Gastrocnemius medialis (tissue), 4 donors: ENCODE measurements at regions not wholly inside any gene's neighbourhood (a gene's known extent, or its start where the extent isn't known, plus 50 kb on each side); places are given as distances from the start of the nearest gene placed in this dataset.

ENCODE experiments used
- ATAC-seq, 2 donors: fragments of 150-250 bp; one replicate each; pipeline ENCODE4 v1.9.1; 2016
- DNase-seq, 2 donors: peaks; one replicate each; pipeline ENCODE4 v3.0.0-alpha.2; 2019
- H3K27ac ChIP-seq, 4 donors: fragments of 200-600 bp; sonication (generic); 1 replicate in 1 of 4; 2 replicates in 3 of 4; pipeline ENCODE4 v1.5.1; 2016 to 2018; ENCODE audit warnings: mild to moderate bottlenecking in 2 of 4, moderate library complexity in 1 of 4
- H3K27me3 ChIP-seq, 3 donors: fragments of 200-600 bp; sonication (generic) in 2 of 3; 1 replicate in 1 of 3; 2 replicates in 2 of 3; pipeline versions ENCODE4 v1.5.1 to v1.6.0; 2016 to 2019; ENCODE audit warnings: mild to moderate bottlenecking in 1 of 3, moderate library complexity in 1 of 3
- H3K36me3 ChIP-seq, 2 donors: fragments of 200-600 bp; sonication (generic) in 1 of 2; one replicate each; pipeline ENCODE4 v1.5.1; 2017 to 2018
- H3K4me1 ChIP-seq, 2 donors: fragments of 200-600 bp; sonication (generic) in 1 of 2; one replicate each; pipeline ENCODE4 v1.5.1; 2016 to 2017; ENCODE audit warnings: mild to moderate bottlenecking in 2 of 2
- H3K4me3 ChIP-seq, 4 donors: fragments of 200-600 bp; sonication (generic) in 3 of 4; 1 replicate in 1 of 4; 2 replicates in 3 of 4; pipeline ENCODE4 v1.5.1; 2016 to 2019; ENCODE audit warnings: mild to moderate bottlenecking in 2 of 4
- H3K9me3 ChIP-seq, 3 donors: fragments of 200-600 bp; sonication (generic) in 2 of 3; 1 replicate in 1 of 3; 2 replicates in 2 of 3; pipeline ENCODE4 v1.5.1; 2016 to 2019
- POLR2A ChIP-seq, 2 donors: fragments of 450-650 bp; IDR thresholded peaks; one replicate each; pipeline ENCODE4 v1.6.1; 2017; ENCODE audit warnings: antibody characterized with exemption in 2 of 2, mild to moderate bottlenecking in 2 of 2, moderate library complexity in 2 of 2
- in situ Hi-C, 4 donors: fragments of 200-750 bp; cut with MboI; loops; one replicate each; pipeline versions ENCODE4 v1.15.0 to v1.8.0; 2017; ENCODE audit warnings: low sequenced_read_pairs in 4 of 4
- intact Hi-C: fragments of 100-400 bp; cut with DNase I; formaldehyde crosslinking; loops from one replicate; pipeline ENCODE4 v1.15.1; 2023; ENCODE audit warnings: low total_unique reads
- TF ChIP-seq, protein P1 (sequence below), 5 experiments: fragments of 450-650 bp in 3 of 5; fragments of 200-600 bp in 2 of 5; sonication (generic) in 2 of 5; IDR thresholded peaks in 4 of 5; conservative IDR thresholded peaks in 1 of 5; 1 replicate in 4 of 5; 2 replicates in 1 of 5; pipeline ENCODE4 v1.5.1; 2016 to 2019; ENCODE audit warnings: antibody characterized with exemption in 5 of 5, mild to moderate bottlenecking in 3 of 5, moderate library complexity in 3 of 5

DNA sequence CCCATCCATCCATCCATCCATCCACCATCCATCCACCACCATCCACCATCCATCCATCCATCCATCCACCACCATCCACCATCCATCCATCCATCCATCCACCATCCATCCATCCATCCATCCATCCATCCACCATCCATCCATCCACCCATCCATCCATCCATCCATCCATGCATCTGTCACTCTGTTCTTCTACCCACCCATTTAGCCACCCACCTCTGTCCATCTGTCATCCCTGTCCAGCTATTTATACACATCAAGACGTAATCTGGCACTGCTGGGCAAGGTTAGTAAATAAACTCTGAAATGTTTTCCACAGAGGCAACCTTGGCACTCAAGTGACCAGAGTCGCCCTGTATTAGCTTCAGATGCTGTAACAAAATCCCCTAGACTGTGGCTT lies 120.9 kb downstream of the RTP5 start:
- H3K36me3 ChIP-seq, result no peaks in the 10 kb centered on the region
- intact Hi-C loops, result no loop called here
- ATAC-seq (no peak), DNase-seq (no peak)
- H3K4me1 ChIP-seq, result no peaks in the 10 kb centered on the region
- no peaks in the 10 kb centered on the region for H3K27me3 ChIP-seq
- H3K9me3 ChIP-seq, result no peaks in the 10 kb centered on the region
- no peak overlapping the region for H3K27ac ChIP-seq
- TF ChIP-seq POLR2A (IDR thresholded peaks at IDR 0.05), result no peak
- TF ChIP-seq, protein P1, sequence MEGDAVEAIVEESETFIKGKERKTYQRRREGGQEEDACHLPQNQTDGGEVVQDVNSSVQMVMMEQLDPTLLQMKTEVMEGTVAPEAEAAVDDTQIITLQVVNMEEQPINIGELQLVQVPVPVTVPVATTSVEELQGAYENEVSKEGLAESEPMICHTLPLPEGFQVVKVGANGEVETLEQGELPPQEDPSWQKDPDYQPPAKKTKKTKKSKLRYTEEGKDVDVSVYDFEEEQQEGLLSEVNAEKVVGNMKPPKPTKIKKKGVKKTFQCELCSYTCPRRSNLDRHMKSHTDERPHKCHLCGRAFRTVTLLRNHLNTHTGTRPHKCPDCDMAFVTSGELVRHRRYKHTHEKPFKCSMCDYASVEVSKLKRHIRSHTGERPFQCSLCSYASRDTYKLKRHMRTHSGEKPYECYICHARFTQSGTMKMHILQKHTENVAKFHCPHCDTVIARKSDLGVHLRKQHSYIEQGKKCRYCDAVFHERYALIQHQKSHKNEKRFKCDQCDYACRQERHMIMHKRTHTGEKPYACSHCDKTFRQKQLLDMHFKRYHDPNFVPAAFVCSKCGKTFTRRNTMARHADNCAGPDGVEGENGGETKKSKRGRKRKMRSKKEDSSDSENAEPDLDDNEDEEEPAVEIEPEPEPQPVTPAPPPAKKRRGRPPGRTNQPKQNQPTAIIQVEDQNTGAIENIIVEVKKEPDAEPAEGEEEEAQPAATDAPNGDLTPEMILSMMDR (IDR thresholded peaks at IDR 0.05 in 4 of 5, conservative IDR thresholded peaks at IDR 0.05 in 1 of 5), result no peak
- in situ Hi-C loops, result no loop called here
- no peak overlapping the region for H3K4me3 ChIP-seq

DNA sequence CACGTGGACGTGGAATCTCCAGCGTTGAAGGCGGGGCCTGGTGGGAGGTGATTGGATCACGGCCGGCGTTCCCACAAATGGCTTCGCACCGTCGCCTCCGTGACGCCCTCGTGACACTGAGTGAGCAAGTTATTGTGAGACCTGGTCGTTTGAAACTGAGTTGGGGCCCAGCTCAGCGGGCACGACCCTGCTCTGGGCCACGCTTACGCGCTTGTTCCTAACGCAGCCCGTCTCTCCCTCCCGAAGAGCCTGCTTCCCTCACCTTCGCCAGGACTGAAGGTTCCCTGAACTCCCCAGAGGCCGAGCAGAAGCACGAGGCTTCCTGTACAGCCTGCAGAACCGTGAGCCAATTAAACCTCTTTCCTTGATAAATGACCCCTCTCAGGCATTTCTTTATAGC lies 121.8 kb downstream of the RTP5 start:
- H3K4me1 ChIP-seq, result no peaks in the 10 kb centered on the region
- no peak for ATAC-seq
- no peak overlapping the region for H3K27ac ChIP-seq
- intact Hi-C loops (no loop called here), in situ Hi-C loops (no loop called here)
- H3K36me3 ChIP-seq, result no peaks in the 10 kb centered on the region
- H3K4me3 ChIP-seq, result no peak overlapping the region
- no peaks in the 10 kb centered on the region for H3K9me3 ChIP-seq
- no peak for DNase-seq
- TF ChIP-seq, protein P1 (IDR thresholded peaks at IDR 0.05 in 4 of 5, conservative IDR thresholded peaks at IDR 0.05 in 1 of 5), result no peak
- no peak for TF ChIP-seq POLR2A (IDR thresholded peaks at IDR 0.05)
- no peaks in the 10 kb centered on the region for H3K27me3 ChIP-seq

DNA sequence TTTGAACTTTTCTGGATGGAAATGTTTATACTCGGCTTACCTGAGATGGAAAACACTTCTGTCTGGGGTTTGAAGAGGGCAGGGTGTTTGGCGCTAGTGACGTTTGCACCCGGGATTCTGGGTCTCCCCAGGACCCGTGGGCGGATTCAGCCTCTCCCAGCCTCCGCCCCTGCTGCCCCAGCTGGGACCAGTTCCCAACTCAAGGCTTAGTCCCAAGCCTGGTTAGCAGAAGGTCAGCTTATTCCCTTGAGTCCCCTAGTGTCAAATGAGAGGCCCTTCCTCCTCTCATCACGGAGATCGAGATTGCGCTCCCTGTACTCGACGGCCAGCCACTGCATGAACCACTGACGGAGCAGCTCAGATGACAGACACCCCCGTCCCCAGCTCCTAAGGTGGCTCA lies 123.2 kb downstream of the RTP5 start:
- no peak for ATAC-seq
- H3K9me3 ChIP-seq, result no peaks in the 10 kb centered on the region
- H3K4me3 ChIP-seq, result no peak overlapping the region
- intact Hi-C loops (no loop called here), in situ Hi-C loops (no loop called here)
- no peak for DNase-seq
- H3K27ac ChIP-seq, result no peak overlapping the region
- TF ChIP-seq, protein P1 (IDR thresholded peaks at IDR 0.05 in 4 of 5, conservative IDR thresholded peaks at IDR 0.05 in 1 of 5), result no peak
- no peak for TF ChIP-seq POLR2A (IDR thresholded peaks at IDR 0.05)
- no peaks in the 10 kb centered on the region for H3K27me3 ChIP-seq
- H3K36me3 ChIP-seq, result no peaks in the 10 kb centered on the region
- H3K4me1 ChIP-seq, result no peaks in the 10 kb centered on the region

DNA sequence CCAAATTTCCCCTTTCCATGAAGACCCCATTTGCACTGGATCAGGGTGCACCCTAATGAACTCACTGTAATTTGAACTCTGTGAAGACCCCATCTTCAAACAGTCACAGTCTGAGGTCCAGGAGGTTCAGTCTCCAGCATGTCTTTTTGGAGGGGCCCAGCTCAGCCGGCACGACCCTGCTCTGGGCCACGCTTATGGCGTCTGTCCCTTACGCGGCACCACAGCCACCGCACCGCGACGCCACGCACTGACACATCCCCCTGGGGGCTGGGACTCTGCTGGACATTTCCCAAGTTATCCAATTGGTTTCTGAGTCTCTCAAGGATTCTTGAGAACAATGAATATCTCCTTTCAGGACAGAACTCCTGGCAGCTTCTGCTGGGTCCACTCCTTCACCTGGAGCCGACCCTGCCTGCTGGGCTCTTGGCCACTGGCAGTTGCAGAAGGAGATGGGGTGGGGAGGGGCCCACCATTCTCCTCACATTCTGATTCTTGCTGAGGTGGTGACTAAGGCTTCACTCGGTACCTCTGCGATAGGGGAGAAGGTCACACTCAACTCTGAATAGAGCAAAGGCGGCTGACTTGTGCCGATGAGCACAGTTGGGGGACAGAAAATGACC lies 124.0 kb downstream of the RTP5 start:
- intact Hi-C loops, result no loop called here
- no peak for ATAC-seq
- H3K4me3 ChIP-seq, result no peak overlapping the region
- H3K9me3 ChIP-seq, result no peaks in the 10 kb centered on the region
- no peak overlapping the region for H3K27ac ChIP-seq
- in situ Hi-C loops, result no loop called here
- no peaks in the 10 kb centered on the region for H3K36me3 ChIP-seq
- no peak for TF ChIP-seq POLR2A (IDR thresholded peaks at IDR 0.05)
- TF ChIP-seq, protein P1 (IDR thresholded peaks at IDR 0.05 in 4 of 5, conservative IDR thresholded peaks at IDR 0.05 in 1 of 5), result no peak
- no peaks in the 10 kb centered on the region for H3K4me1 ChIP-seq
- peaks cover 0 to 3% (median 0%) of the 10 kb centered on the region in 3 donors for H3K27me3 ChIP-seq
- DNase-seq, result no peak

DNA sequence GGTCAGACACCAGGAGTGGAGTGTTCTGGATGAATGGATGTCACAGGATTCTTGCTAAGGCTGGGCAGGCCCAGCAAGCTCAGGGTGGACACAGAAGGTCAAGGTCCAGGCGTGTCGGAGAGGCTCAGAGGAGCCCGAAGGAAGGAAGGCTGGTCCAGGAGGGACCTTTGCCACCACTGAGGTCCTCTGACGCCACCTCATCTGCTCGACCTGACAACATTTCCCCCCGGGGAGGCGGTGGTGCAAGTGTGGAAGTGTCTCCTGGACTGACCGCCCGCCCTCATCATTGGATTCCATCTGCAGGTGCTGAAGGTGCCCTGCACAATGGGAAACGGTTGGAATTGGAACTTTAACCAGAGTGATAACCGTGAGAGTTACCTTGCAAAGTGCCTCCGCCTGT lies 124.6 kb downstream of the RTP5 start:
- no peak overlapping the region for H3K27ac ChIP-seq
- no peak overlapping the region for H3K4me3 ChIP-seq
- intact Hi-C loops, result no loop called here
- in situ Hi-C loops, result no loop called here
- H3K9me3 ChIP-seq, result no peaks in the 10 kb centered on the region
- ATAC-seq (no peak), DNase-seq (no peak)
- no peaks in the 10 kb centered on the region for H3K4me1 ChIP-seq
- no peaks in the 10 kb centered on the region for H3K36me3 ChIP-seq
- H3K27me3 ChIP-seq, result peaks cover 0 to 7% (median 0%) of the 10 kb centered on the region in 3 donors
- no peak for TF ChIP-seq POLR2A (IDR thresholded peaks at IDR 0.05)
- TF ChIP-seq, protein P1 (IDR thresholded peaks at IDR 0.05 in 4 of 5, conservative IDR thresholded peaks at IDR 0.05 in 1 of 5), result no peak
